ENCODE measurements at regions not wholly inside any gene's neighbourhood (a gene's known extent, or its start where the extent isn't known, plus 50 kb on each side); places are given as distances from the start of the nearest gene placed in this dataset.

DNA sequence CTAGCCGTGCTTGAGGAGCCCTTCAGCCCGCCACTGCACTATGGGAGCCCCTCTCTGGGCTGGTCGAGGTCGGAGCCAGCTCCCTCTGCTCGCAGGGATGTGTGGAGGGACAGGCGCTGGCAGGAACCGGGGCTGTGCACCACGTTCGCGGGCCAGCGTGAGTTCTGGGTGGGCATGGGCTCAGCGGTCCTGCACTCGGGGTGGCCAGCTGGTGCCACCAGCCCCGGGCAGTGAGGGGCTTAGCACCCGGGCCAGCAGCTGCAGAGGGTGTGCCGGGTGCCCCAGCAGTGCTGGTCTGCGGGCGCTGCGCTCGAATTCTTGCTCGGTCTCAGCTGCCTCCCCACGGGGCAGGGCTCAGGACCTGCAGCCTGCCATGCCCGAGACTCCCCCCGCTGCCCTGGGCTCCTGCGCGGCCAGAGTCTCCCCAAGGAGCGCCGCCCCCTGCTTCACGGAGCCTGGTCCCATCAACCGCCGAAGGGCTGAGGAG lies 90.8 kb upstream of the NRG3 start:
- DNase-seq (ENCODE audit: low read depth), result no peak

DNA sequence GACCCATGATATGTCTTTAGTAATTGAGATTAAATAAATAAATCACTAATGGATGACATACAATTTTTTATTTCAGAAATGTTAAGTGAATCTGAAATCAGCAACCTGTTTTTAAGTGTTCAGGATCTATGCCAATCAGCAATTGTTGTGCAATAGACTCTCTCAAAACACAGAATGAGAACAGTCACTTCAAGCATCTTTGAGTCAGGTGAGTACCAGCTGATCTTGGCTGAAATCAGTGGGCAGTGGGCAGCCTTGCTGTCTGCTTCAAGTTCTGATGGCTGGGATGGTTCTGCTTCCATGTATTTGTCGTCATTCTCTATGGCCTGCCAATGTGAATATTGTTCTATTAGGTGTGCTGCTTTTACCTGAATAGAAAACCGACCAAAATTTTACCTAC lies 82.3 kb upstream of the NRG3 start:
- no peak for DNase-seq (ENCODE audit: low read depth)

- DNase-seq (ENCODE audit: low read depth), result no peak
These were observed 68.2 kb upstream of the NRG3 start for GRCh38 chr10:81806842-81807241.

- DNase-seq (ENCODE audit: low read depth), result no peak
These were observed 60.2 kb upstream of the NRG3 start for GRCh38 chr10:81814842-81815241.

- DNase-seq (ENCODE audit: low read depth), result no peak
These were observed 57.3 kb upstream of the NRG3 start for GRCh38 chr10:81817596-81818170.

GRCh38 chr10:81820418-81820817 lies 54.6 kb upstream of the NRG3 start:
- DNase-seq (ENCODE audit: low read depth), result no peak
